Neural cell (in vitro differentiated cells): ENCODE measurements at regions not wholly inside any gene's neighbourhood (a gene's known extent, or its start where the extent isn't known, plus 50 kb on each side); places are given as distances from the start of the nearest gene placed in this dataset.

Source experiments
- H2AFZ ChIP-seq: fragments of 200-600, 300-800 bp; sonication (generic), shearing (Covaris generic); 2 replicates; pipeline ENCODE4 v1.6.0; 2014; ENCODE audit warnings: low read depth, mild to moderate bottlenecking, antibody characterized with exemption, low read length, moderate library complexity
- H3F3A ChIP-seq: fragments of 200-600 bp; shearing (Covaris generic); 2 replicates; pipeline ENCODE4 v1.6.1; 2016; ENCODE audit warnings: mild to moderate bottlenecking, moderate library complexity, mixed read lengths, antibody characterized with exemption, low read length; ENCODE audit not compliant: insufficient read depth, poor library complexity, severe bottlenecking
- H3K27ac ChIP-seq: fragments of 200-600, 300-800 bp; sonication (generic), shearing (Covaris generic); 2 replicates; pipeline ENCODE4 v1.5.1; 2014; ENCODE audit warnings: mild to moderate bottlenecking, low read length, moderate library complexity
- H3K27me3 ChIP-seq: fragments of 300-800, 200-600 bp; sonication (generic), shearing (Covaris generic); 2 replicates; pipeline ENCODE4 v1.6.0; 2014; ENCODE audit warnings: mild to moderate bottlenecking, low read depth, low read length, moderate library complexity; ENCODE audit not compliant: insufficient read depth
- H3K36me3 ChIP-seq: fragments of 300-800, 200-600 bp; sonication (generic), shearing (Covaris generic); 2 replicates; pipeline ENCODE4 v1.5.1; 2014; ENCODE audit warnings: mild to moderate bottlenecking, antibody characterized with exemption, low read length, moderate library complexity; ENCODE audit not compliant: insufficient read depth
- H3K4me2 ChIP-seq: fragments of 300-800, 200-600 bp; sonication (generic), shearing (Covaris generic); 2 replicates; pipeline ENCODE4 v1.6.0; 2014; ENCODE audit warnings: mild to moderate bottlenecking, low read length
- H3K4me3 ChIP-seq: fragments of 300-800, 200-600 bp; sonication (generic), shearing (Covaris generic); 2 replicates; pipeline ENCODE4 v1.5.1; 2014; ENCODE audit warnings: mild to moderate bottlenecking, low read length, moderate library complexity
- H3K79me2 ChIP-seq: fragments of 200-600 bp; shearing (Covaris generic); replicated peaks from 2 replicates; pipeline ENCODE4 v1.6.0; 2014; ENCODE audit warnings: mild to moderate bottlenecking, low read length, moderate library complexity; ENCODE audit not compliant: insufficient read depth
- H3K9ac ChIP-seq: fragments of 300-800, 200-600 bp; sonication (generic), shearing (Covaris generic); 2 replicates; pipeline ENCODE4 v1.6.1; 2016; ENCODE audit warnings: mild to moderate bottlenecking, low read length, mixed read lengths
- H3K9me2 ChIP-seq: fragments of 200-600 bp; shearing (Covaris generic); 2 replicates; pipeline ENCODE4 v1.6.1; 2016; ENCODE audit warnings: mild to moderate bottlenecking, low read length, mixed read lengths; ENCODE audit not compliant: insufficient read depth
- H3K9me3 ChIP-seq: fragments of 200-600, 300-800 bp; sonication (generic), shearing (Covaris generic); 2 replicates; pipeline ENCODE4 v1.6.1; 2016; ENCODE audit warnings: mild to moderate bottlenecking, mixed run types, low read length, moderate library complexity, mixed read lengths
- H4K20me1 ChIP-seq: fragments of 200-600 bp; shearing (Covaris generic); 2 replicates; pipeline ENCODE4 v1.6.1; 2016; ENCODE audit warnings: mild to moderate bottlenecking, mixed run types; ENCODE audit not compliant: insufficient read depth
- CTCF ChIP-seq: fragments of 450-650 bp; IDR thresholded peaks from 2 replicates; pipeline ENCODE4 v1.5.1; 2014; ENCODE audit warnings: antibody characterized with exemption, mild to moderate bottlenecking, moderate library complexity; ENCODE audit not compliant: poor library complexity, severe bottlenecking
- EP300 ChIP-seq: fragments of 450-650 bp; conservative IDR thresholded peaks from 2 replicates; pipeline ENCODE4 v1.6.1; 2014; ENCODE audit warnings: antibody characterized with exemption, mild to moderate bottlenecking, moderate library complexity; ENCODE audit not compliant: poor library complexity, severe bottlenecking
- EZH2 ChIP-seq: fragments of 200-600, 300-800 bp; shearing (Covaris generic), sonication (generic); IDR thresholded peaks from 2 replicates; pipeline ENCODE4 v1.6.1; 2014; ENCODE audit warnings: antibody characterized with exemption, low read length, borderline replicate concordance, mild to moderate bottlenecking; ENCODE audit not compliant: insufficient read depth, poor library complexity, severe bottlenecking
- MXI1 ChIP-seq: fragments of 450-650 bp; conservative IDR thresholded peaks from 2 replicates; pipeline ENCODE4 v1.6.1; 2014; ENCODE audit warnings: antibody characterized with exemption, mild to moderate bottlenecking; ENCODE audit not compliant: poor library complexity, severe bottlenecking
- POLR2AphosphoS5 ChIP-seq: IDR thresholded peaks from 2 replicates; pipeline ENCODE4 v1.6.1; 2012
- RAD21 ChIP-seq: fragments of 450-650 bp; conservative IDR thresholded peaks from 2 replicates; pipeline ENCODE4 v1.6.1; 2014; ENCODE audit warnings: antibody characterized with exemption, mild to moderate bottlenecking, moderate library complexity
- REST ChIP-seq: IDR thresholded peaks from 2 replicates; pipeline ENCODE4 v1.6.1; 2012; ENCODE audit warnings: borderline replicate concordance
- SMC3 ChIP-seq: fragments of 450-650 bp; conservative IDR thresholded peaks from 2 replicates; pipeline ENCODE4 v1.6.1; 2014; ENCODE audit warnings: antibody characterized with exemption, mild to moderate bottlenecking, moderate library complexity; ENCODE audit not compliant: poor library complexity
- TAF1 ChIP-seq: IDR thresholded peaks from 2 replicates; pipeline ENCODE4 v1.6.1; 2012; ENCODE audit warnings: low read depth

GRCh38 chr10:105398202-105398601 lies 757.1 kb downstream of the SORCS3 start:
- no peak for TF ChIP-seq REST
- no peak for TF ChIP-seq POLR2AphosphoS5
- TF ChIP-seq TAF1: no peak
- TF ChIP-seq EZH2: no peak
- TF ChIP-seq MXI1: no peak
- no peak for TF ChIP-seq RAD21
- no peak for TF ChIP-seq CTCF
- TF ChIP-seq EP300: no peak
- no peak for TF ChIP-seq SMC3
- no peaks in the 10 kb centered on the region for H3K9me3 ChIP-seq

GRCh38 chr10:105391670-105392351 lies 750.7 kb downstream of the SORCS3 start:
- Histone ChIP-seq H3K27me3 (no peaks in the 10 kb centered on the region), H3K9me2 (no peaks in the 10 kb centered on the region), H3K36me3 (no peaks in the 10 kb centered on the region), H3K4me2 (peak overlapping the region; percentile 22), H3K9me3 (no peaks in the 10 kb centered on the region), H3K4me3 (peak overlapping the region; percentile 50), H3K9ac (no peak overlapping the region), H3F3A (no peaks in the 10 kb centered on the region), H4K20me1 (no peaks in the 10 kb centered on the region), H2AFZ (no peak overlapping the region), H3K27ac (peak overlapping the region; percentile 56), H3K79me2 (no peaks in the 10 kb centered on the region)
- no peak for TF ChIP-seq CTCF
- no peak for TF ChIP-seq MXI1
- TF ChIP-seq EP300: peak; percentile 98
- no peak for TF ChIP-seq EZH2
- no peak for TF ChIP-seq TAF1
- peak; percentile 93 for TF ChIP-seq POLR2AphosphoS5
- peak; percentile 98 for TF ChIP-seq REST
- TF ChIP-seq SMC3: no peak
- TF ChIP-seq RAD21: no peak

More at GRCh38 chr10:105398202-105398601, 757.1 kb downstream of the SORCS3 start:
- no peaks in the 10 kb centered on the region for H3K36me3 ChIP-seq
- no peak overlapping the region for H3K4me3 ChIP-seq
- no peaks in the 10 kb centered on the region for H3F3A ChIP-seq
- no peaks in the 10 kb centered on the region for H3K9me2 ChIP-seq
- no peak overlapping the region for H3K4me2 ChIP-seq
- no peak overlapping the region for H2AFZ ChIP-seq
- no peak overlapping the region for H3K9ac ChIP-seq
- no peak overlapping the region for H3K27ac ChIP-seq
- H3K27me3 ChIP-seq: no peaks in the 10 kb centered on the region
- no peaks in the 10 kb centered on the region for H4K20me1 ChIP-seq
- no peaks in the 10 kb centered on the region for H3K79me2 ChIP-seq
